PC-9 (cell line): ENCODE measurements at regions not wholly inside any gene's neighbourhood (a gene's known extent, or its start where the extent isn't known, plus 50 kb on each side); places are given as distances from the start of the nearest gene placed in this dataset.

Experiments used
- BruUV-seq: library from RNA; stranded (reverse); fragments of 400-500 nt; replicated peaks from 2 replicates; lab custom pipeline; 2021; lab: Mats Ljungman, UMichigan
- CTCF ChIA-PET: fragments of 300-600 bp; sonication (Branson Sonifier 250); formaldehyde crosslinking; loops from one replicate; lab custom pipeline; 2022; ENCODE audit warnings: antibody characterized with exemption; lab: Charles Lee
- POLR2A ChIA-PET: fragments of 300-600 bp; sonication (Branson Sonifier 250); formaldehyde crosslinking; loops from one replicate; lab custom pipeline; 2022; ENCODE audit warnings: antibody characterized with exemption; ENCODE audit not compliant: unreplicated experiment; lab: Charles Lee
- DNase-seq, 2 experiments: peaks; one replicate each; pipeline versions ENCODE4 v3.0.0 to v3.0.0-alpha.2; 2015 to 2022; ENCODE audit warnings: mixed read lengths in 1 of 2
- H2AFZ ChIP-seq: fragments of 200-600 bp; sonication (generic); 2 replicates; pipeline ENCODE4 v1.8.1; 2017; ENCODE audit warnings: antibody characterized with exemption
- H3F3A ChIP-seq: fragments of 200-600 bp; sonication (generic); 2 replicates; pipeline ENCODE4 v1.8.1; 2017; ENCODE audit warnings: antibody characterized with exemption, mild to moderate bottlenecking, low read depth; ENCODE audit not compliant: insufficient read depth
- H3K27ac ChIP-seq: fragments of 200-600 bp; sonication (generic); 2 replicates; pipeline ENCODE4 v1.6.1; 2016; ENCODE audit warnings: mixed run types
- H3K27me3 ChIP-seq: fragments of 200-600 bp; sonication (generic); 2 replicates; pipeline ENCODE4 v1.6.1; 2016; ENCODE audit warnings: low read depth, mixed run types; ENCODE audit not compliant: insufficient read depth
- H3K36me3 ChIP-seq: fragments of 200-600 bp; sonication (generic); 2 replicates; pipeline ENCODE4 v1.6.1; 2016; ENCODE audit warnings: low read depth, mixed run types
- H3K4me1 ChIP-seq: fragments of 200-600 bp; sonication (generic); replicated peaks from 2 replicates; pipeline ENCODE4 v1.6.1; 2016; ENCODE audit warnings: mixed run types; ENCODE audit not compliant: insufficient read depth
- H3K4me2 ChIP-seq: fragments of 200-600 bp; sonication (generic); 2 replicates; pipeline ENCODE4 v1.6.1; 2017; ENCODE audit warnings: mixed run types
- H3K4me3 ChIP-seq: fragments of 200-600 bp; sonication (generic); 2 replicates; pipeline ENCODE4 v1.6.1; 2016; ENCODE audit warnings: mixed run types
- H3K79me2 ChIP-seq: fragments of 200-600 bp; sonication (generic); 2 replicates; pipeline ENCODE4 v1.6.1; 2017; ENCODE audit warnings: low read depth, mixed run types
- H3K9me2 ChIP-seq: fragments of 200-600 bp; sonication (generic); 2 replicates; pipeline ENCODE4 v1.8.1; 2017; ENCODE audit warnings: mild to moderate bottlenecking; ENCODE audit not compliant: insufficient read depth
- H3K9me3 ChIP-seq: fragments of 200-600 bp; sonication (generic); 2 replicates; pipeline ENCODE4 v1.8.1; 2016; ENCODE audit warnings: low read depth; ENCODE audit not compliant: insufficient read depth
- H4K20me1 ChIP-seq: fragments of 200-600 bp; sonication (generic); 2 replicates; pipeline ENCODE4 v1.8.1; 2017; ENCODE audit not compliant: insufficient read depth
- EZH2 ChIP-seq: fragments of 200-600 bp; sonication (generic); IDR thresholded peaks from 2 replicates; pipeline ENCODE4 v1.8.0; 2017; ENCODE audit warnings: antibody characterized with exemption, low read depth
- intact Hi-C: fragments of 100-400 bp; cut with micrococcal nuclease; formaldehyde crosslinking; loops from one replicate; pipeline ENCODE4 v1.10.0; 2022; ENCODE audit not compliant: unreplicated experiment
- TF ChIP-seq, protein P1 (sequence below): fragments of 200-600 bp; sonication (generic); conservative IDR thresholded peaks from 2 replicates; pipeline ENCODE4 v1.6.1; 2017; ENCODE audit warnings: mixed run types, antibody characterized with exemption, mild to moderate bottlenecking, moderate library complexity

DNA sequence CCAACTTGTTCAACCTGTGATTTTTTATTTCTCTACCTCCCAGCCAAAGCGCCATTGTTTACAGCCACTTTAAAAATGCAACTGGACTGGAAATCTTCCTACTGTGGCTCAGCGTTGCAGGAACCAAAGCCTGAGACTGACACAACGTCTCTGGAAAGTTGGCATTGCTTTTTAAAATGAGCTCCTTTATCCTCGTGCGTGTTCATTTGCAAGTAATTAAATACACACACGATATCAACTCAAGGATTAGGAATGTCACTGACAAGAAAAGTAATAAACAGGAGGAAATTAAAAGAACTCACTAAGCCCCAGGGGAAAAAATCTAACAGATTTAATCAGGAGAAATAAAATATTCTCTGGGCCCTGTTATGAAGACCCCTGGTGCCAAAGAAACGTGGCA lies 184.6 kb upstream of the IRS2 start:
- no peak overlapping the region for H3K4me3 ChIP-seq
- no peaks in the 10 kb centered on the region for H3K36me3 ChIP-seq
- peaks cover 6% of the 10 kb centered on the region for H3K9me3 ChIP-seq
- H3K9me2 ChIP-seq = no peaks in the 10 kb centered on the region
- no peaks in the 10 kb centered on the region for H3K27me3 ChIP-seq
- no peaks in the 10 kb centered on the region for H4K20me1 ChIP-seq
- no peaks in the 10 kb centered on the region for H3F3A ChIP-seq
- BruUV-seq = no TSS peak
- TF ChIP-seq EZH2 = no peak
- TF ChIP-seq, protein P1, sequence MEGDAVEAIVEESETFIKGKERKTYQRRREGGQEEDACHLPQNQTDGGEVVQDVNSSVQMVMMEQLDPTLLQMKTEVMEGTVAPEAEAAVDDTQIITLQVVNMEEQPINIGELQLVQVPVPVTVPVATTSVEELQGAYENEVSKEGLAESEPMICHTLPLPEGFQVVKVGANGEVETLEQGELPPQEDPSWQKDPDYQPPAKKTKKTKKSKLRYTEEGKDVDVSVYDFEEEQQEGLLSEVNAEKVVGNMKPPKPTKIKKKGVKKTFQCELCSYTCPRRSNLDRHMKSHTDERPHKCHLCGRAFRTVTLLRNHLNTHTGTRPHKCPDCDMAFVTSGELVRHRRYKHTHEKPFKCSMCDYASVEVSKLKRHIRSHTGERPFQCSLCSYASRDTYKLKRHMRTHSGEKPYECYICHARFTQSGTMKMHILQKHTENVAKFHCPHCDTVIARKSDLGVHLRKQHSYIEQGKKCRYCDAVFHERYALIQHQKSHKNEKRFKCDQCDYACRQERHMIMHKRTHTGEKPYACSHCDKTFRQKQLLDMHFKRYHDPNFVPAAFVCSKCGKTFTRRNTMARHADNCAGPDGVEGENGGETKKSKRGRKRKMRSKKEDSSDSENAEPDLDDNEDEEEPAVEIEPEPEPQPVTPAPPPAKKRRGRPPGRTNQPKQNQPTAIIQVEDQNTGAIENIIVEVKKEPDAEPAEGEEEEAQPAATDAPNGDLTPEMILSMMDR = no peak
- ChIA-PET POLR2A (interaction anchor here (0.6 kb wide), 1 partner anchor 901 kb away, joined by 3 read pairs; no protein-coding TSS in a partner anchor), CTCF (no interaction called here)
- no peak for DNase-seq
- no peak overlapping the region for H3K4me2 ChIP-seq
- H2AFZ ChIP-seq = no peak overlapping the region
- H3K79me2 ChIP-seq = no peaks in the 10 kb centered on the region
- no peaks in the 10 kb centered on the region for H3K4me1 ChIP-seq
- intact Hi-C loops = no loop called here
- H3K27ac ChIP-seq = no peak overlapping the region

DNA sequence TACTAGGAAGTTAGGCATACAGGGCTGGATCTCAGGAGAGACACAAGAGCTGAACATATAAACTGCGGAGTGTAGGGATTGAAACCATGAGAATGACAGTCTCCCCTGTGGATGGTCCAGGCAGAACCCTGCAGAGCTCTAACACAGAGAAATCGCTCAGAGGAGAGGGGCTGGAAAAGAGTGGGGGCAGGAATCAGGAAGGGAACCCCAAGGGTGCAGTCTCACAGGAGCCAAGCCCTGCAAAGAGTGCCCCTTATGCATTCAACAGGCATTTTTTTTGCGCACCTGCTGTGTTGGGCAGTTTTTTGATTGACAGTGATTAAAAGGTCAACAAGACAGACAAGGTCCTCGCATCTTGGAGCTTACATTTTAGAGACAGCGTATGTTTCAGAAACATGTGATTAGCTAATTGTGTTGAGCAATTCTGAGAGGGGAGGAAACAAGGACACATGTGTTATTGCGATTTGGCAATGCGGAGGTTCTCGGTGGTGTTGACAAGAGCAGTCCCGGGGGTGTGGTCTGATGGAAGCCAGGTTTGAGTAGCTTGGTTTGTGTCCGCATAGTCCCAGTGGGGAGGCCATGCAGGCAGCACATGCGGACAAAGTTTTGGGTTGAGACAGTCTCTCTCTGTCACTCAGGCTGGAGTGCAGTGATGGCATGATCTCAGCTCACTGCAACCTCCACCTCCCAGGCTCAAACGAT lies 182.6 kb upstream of the IRS2 start:
- no peaks in the 10 kb centered on the region for H3K9me2 ChIP-seq
- no peaks in the 10 kb centered on the region for H4K20me1 ChIP-seq
- CTCF ChIA-PET = no interaction called here
- intact Hi-C loops = no loop called here
- H3K27me3 ChIP-seq = no peaks in the 10 kb centered on the region
- TF ChIP-seq, protein P1 = no peak
- TF ChIP-seq EZH2 = no peak
- no peak overlapping the region for H3K4me3 ChIP-seq
- H3K4me2 ChIP-seq = no peak overlapping the region
- BruUV-seq = no TSS peak
- H3K27ac ChIP-seq = no peak overlapping the region
- no peaks in the 10 kb centered on the region for H3F3A ChIP-seq
- H3K36me3 ChIP-seq = no peaks in the 10 kb centered on the region
- DNase-seq = no peak
- H3K9me3 ChIP-seq = peaks cover 6% of the 10 kb centered on the region
- H2AFZ ChIP-seq = no peak overlapping the region
- POLR2A ChIA-PET = no interaction called here
- no peaks in the 10 kb centered on the region for H3K79me2 ChIP-seq
- H3K4me1 ChIP-seq = no peaks in the 10 kb centered on the region

- intact Hi-C loops = no loop called here
- BruUV-seq = no TSS peak
- CTCF ChIA-PET = no interaction called here
Observed at GRCh38 chr13:109963960-109964563, 177.7 kb upstream of the IRS2 start.

More at GRCh38 chr13:109963960-109964563, 177.7 kb upstream of the IRS2 start:
- no peaks in the 10 kb centered on the region for H3K27me3 ChIP-seq
- H3K4me3 ChIP-seq = no peak overlapping the region
- POLR2A ChIA-PET = no interaction called here
- TF ChIP-seq, protein P1 = no peak
- no peak for TF ChIP-seq EZH2
- no peak overlapping the region for H2AFZ ChIP-seq
- H3K79me2 ChIP-seq = no peaks in the 10 kb centered on the region
- no peaks in the 10 kb centered on the region for H3K36me3 ChIP-seq
- no peaks in the 10 kb centered on the region for H3K9me2 ChIP-seq
- no peak overlapping the region for H3K4me2 ChIP-seq
- no peak for DNase-seq
- no peaks in the 10 kb centered on the region; the same call in 1 of the 2 replicates for H3K9me3 ChIP-seq
- H3F3A ChIP-seq = no peaks in the 10 kb centered on the region
- H4K20me1 ChIP-seq = no peaks in the 10 kb centered on the region
- H3K27ac ChIP-seq = no peak overlapping the region
- H3K4me1 ChIP-seq = no peaks in the 10 kb centered on the region
